ENCODE measurements at regions not wholly inside any gene's neighbourhood (a gene's known extent, or its start where the extent isn't known, plus 50 kb on each side); places are given as distances from the start of the nearest gene placed in this dataset.

GRCh38 chr2:133654949-133655348 is 86.7 kb upstream of the NCKAP5 start:
- TF ChIP-seq CTCF (conservative IDR thresholded peaks at IDR 0.05 in 1 of 2, IDR thresholded peaks at IDR 0.05 in 1 of 2; ENCODE audit: extremely low read depth in 1 of 2, insufficient read depth in 1 of 2, low read depth in 1 of 2, low read length in 2 of 2), result no peak
- TF ChIP-seq EZH2 (IDR thresholded peaks at IDR 0.05; ENCODE audit: borderline replicate concordance, low read length), result no peak

All from mammary epithelial cell (primary cell).